MCF 10A (cell line): ENCODE measurements at regions not wholly inside any gene's neighbourhood (a gene's known extent, or its start where the extent isn't known, plus 50 kb on each side); places are given as distances from the start of the nearest gene placed in this dataset.

ENCODE experiments used
- BruUV-seq: library from RNA; stranded (reverse); fragments of 400-500 nt; replicated peaks from 2 replicates; lab custom pipeline; 2021; lab: Mats Ljungman, UMichigan
- CTCF ChIA-PET: fragments of 300-600 bp; sonication (Branson Sonifier 250); formaldehyde crosslinking; extraction: SDS; loops from one replicate; lab custom pipeline; 2021; ENCODE audit warnings: antibody characterized with exemption, inconsistent platforms; lab: Yijun Ruan, JAX
- POLR2A ChIA-PET: fragments of 300-600, 350-650 bp; sonication (Branson Sonifier 250); formaldehyde crosslinking; extraction: SDS; loops from one replicate; lab custom pipeline; 2020; ENCODE audit warnings: antibody characterized with exemption, inconsistent platforms; lab: Yijun Ruan, JAX
- DNase-seq: peaks from one replicate; pipeline ENCODE4 v3.0.0-alpha.2; 2018; ENCODE audit not compliant: unreplicated experiment
- H3K27ac Mint-ChIP-seq: one replicate; pipeline ENCODE4 v1.8.0; 2022; ENCODE audit warnings: mild to moderate bottlenecking, low read depth, mixed read lengths; ENCODE audit not compliant: unreplicated experiment
- H3K27me3 Mint-ChIP-seq: one replicate; pipeline ENCODE4 v1.8.0; 2022; ENCODE audit warnings: mixed read lengths; ENCODE audit not compliant: insufficient read depth, unreplicated experiment
- H3K36me3 Mint-ChIP-seq: one replicate; pipeline ENCODE4 v1.8.0; 2022; ENCODE audit warnings: mild to moderate bottlenecking, moderate library complexity, mixed read lengths; ENCODE audit not compliant: insufficient read depth, unreplicated experiment
- H3K4me1 Mint-ChIP-seq: one replicate; pipeline ENCODE4 v1.8.0; 2022; ENCODE audit warnings: mixed read lengths; ENCODE audit not compliant: insufficient read depth, unreplicated experiment
- H3K4me3 Mint-ChIP-seq: one replicate; pipeline ENCODE4 v1.8.0; 2022; ENCODE audit warnings: mild to moderate bottlenecking, moderate library complexity, mixed read lengths; ENCODE audit not compliant: unreplicated experiment
- H3K9me3 Mint-ChIP-seq: one replicate; pipeline ENCODE4 v1.8.0; 2022; ENCODE audit warnings: mixed read lengths; ENCODE audit not compliant: unreplicated experiment
- CTCF ChIP-seq: fragments of 200-600 bp; IDR thresholded peaks from one replicate; pipeline ENCODE4 v1.8.0; 2022; ENCODE audit warnings: antibody characterized with exemption, mild to moderate bottlenecking; ENCODE audit not compliant: unreplicated experiment
- intact Hi-C: fragments of 100-400 bp; cut with micrococcal nuclease; formaldehyde crosslinking; loops from 2 replicates; pipeline ENCODE4 v1.14.1; 2022

GRCh38 chr18:60894254-60894945 lies 438.8 kb upstream of the CDH20 start:
- no peak for TF ChIP-seq CTCF
- ChIA-PET CTCF (interaction anchor here (0.5 to 0.8 kb wide), 5 partner anchors 21 to 211 kb away, joined by 3 to 4 read pairs (median 3); no protein-coding TSS in a partner anchor), POLR2A (interaction anchor here (0.6 to 4.7 kb wide), 11 partner anchors 23 to 391 kb away, joined by 3 to 26 read pairs (median 5); no protein-coding TSS in a partner anchor)
- intact Hi-C loops: loop anchor here (5.0 kb wide), 1 partner anchor 83 kb away; no protein-coding TSS in a partner anchor
- Mint-ChIP-seq H3K27me3 (no peaks in the 10 kb centered on the region), H3K4me3 (no peak overlapping the region), H3K27ac (peak overlapping the region; percentile 94), H3K9me3 (no peaks in the 10 kb centered on the region), H3K4me1 (peaks cover 34% of the 10 kb centered on the region), H3K36me3 (no peaks in the 10 kb centered on the region)
- BruUV-seq: no TSS peak
- peak; percentile 73 for DNase-seq

GRCh38 chr18:60895181-60895580 lies 438.0 kb upstream of the CDH20 start:
- no peaks in the 10 kb centered on the region for H3K9me3 Mint-ChIP-seq
- DNase-seq: peak; percentile 41
- no peaks in the 10 kb centered on the region for H3K27me3 Mint-ChIP-seq
- intact Hi-C loops: no loop called here
- ChIA-PET POLR2A (interaction anchor here (0.7 to 4.7 kb wide), 9 partner anchors 24 to 455 kb away, joined by 3 to 26 read pairs (median 4); no protein-coding TSS in a partner anchor), CTCF (interaction anchor here (0.6 kb wide), 3 partner anchors 40 to 83 kb away, joined by 3 to 6 read pairs (median 4); no protein-coding TSS in a partner anchor)
- H3K4me1 Mint-ChIP-seq: peaks cover 34% of the 10 kb centered on the region
- no peak overlapping the region for H3K27ac Mint-ChIP-seq
- no TSS peak for BruUV-seq
- TF ChIP-seq CTCF: no peak
- H3K36me3 Mint-ChIP-seq: no peaks in the 10 kb centered on the region
- H3K4me3 Mint-ChIP-seq: no peak overlapping the region

GRCh38 chr18:60898111-60898510 lies 435.1 kb upstream of the CDH20 start:
- intact Hi-C loops: no loop called here
- no peaks in the 10 kb centered on the region for H3K27me3 Mint-ChIP-seq
- no peak for TF ChIP-seq CTCF
- ChIA-PET CTCF (no interaction called here), POLR2A (no interaction called here)
- H3K9me3 Mint-ChIP-seq: no peaks in the 10 kb centered on the region
- H3K4me3 Mint-ChIP-seq: no peak overlapping the region
- H3K27ac Mint-ChIP-seq: no peak overlapping the region
- peaks cover 25% of the 10 kb centered on the region for H3K4me1 Mint-ChIP-seq
- H3K36me3 Mint-ChIP-seq: no peaks in the 10 kb centered on the region
- BruUV-seq: no TSS peak
- no peak for DNase-seq

- H3K36me3 Mint-ChIP-seq: no peaks in the 10 kb centered on the region
- DNase-seq: no peak
- no peaks in the 10 kb centered on the region for H3K9me3 Mint-ChIP-seq
- no TSS peak for BruUV-seq
- no peak overlapping the region for H3K4me3 Mint-ChIP-seq
- H3K27me3 Mint-ChIP-seq: no peaks in the 10 kb centered on the region
- ChIA-PET CTCF (interaction anchor here (0.6 kb wide), 1 partner anchor 1251 kb away, joined by 5 read pairs; no protein-coding TSS in a partner anchor), POLR2A (interaction anchor here (0.6 to 1.6 kb wide), 3 partner anchors 9 to 1302 kb away, joined by 3 read pairs; no protein-coding TSS in a partner anchor)
- H3K27ac Mint-ChIP-seq: no peak overlapping the region
- intact Hi-C loops: no loop called here
- H3K4me1 Mint-ChIP-seq: no peaks in the 10 kb centered on the region
- no peak for TF ChIP-seq CTCF
Measured at GRCh38 chr18:60905699-60906098, 427.5 kb upstream of the CDH20 start.
